ENCODE measurements at regions not wholly inside any gene's neighbourhood (a gene's known extent, or its start where the extent isn't known, plus 50 kb on each side); places are given as distances from the start of the nearest gene placed in this dataset.

- no peaks in the 10 kb centered on the region for H3K4me1 Mint-ChIP-seq (ENCODE audit: low read depth)
- no peaks in the 10 kb centered on the region for H3K27me3 ChIP-seq (ENCODE audit: control insufficient read depth in 1 of 2, insufficient read depth in 2 of 2, low read length in 2 of 2)
- intact Hi-C loops (cut with DNase I, micrococcal nuclease): no loop called here
- no peaks in the 10 kb centered on the region for H3K27me3 Mint-ChIP-seq
- H3K9me3 ChIP-seq (ENCODE audit: control insufficient read depth in 1 of 2, insufficient read depth in 1 of 2, low read length in 2 of 2): no peaks in the 10 kb centered on the region
- H3K4me3 ChIP-seq (ENCODE audit: low read length): no peak overlapping the region
- DNase-seq: no peak
- no peak overlapping the region for H3K27ac ChIP-seq (ENCODE audit: low read depth in 1 of 2, low read length in 2 of 2)
- ChIA-PET POLR2A (no interaction called here), CTCF (no interaction called here)
- ATAC-seq (ENCODE audit: poor library complexity): no peak
- H3K4me3 Mint-ChIP-seq: no peak overlapping the region
- H3K9me3 Mint-ChIP-seq: peaks cover 3% of the 10 kb centered on the region
- no peak overlapping the region for H3K27ac Mint-ChIP-seq
- H3K4me1 ChIP-seq (ENCODE audit: insufficient read depth, low read length): no peaks in the 10 kb centered on the region
- no peaks in the 10 kb centered on the region for H3K36me3 ChIP-seq (ENCODE audit: insufficient read depth, low read length)
- H3K36me3 Mint-ChIP-seq (ENCODE audit: low read depth): no peaks in the 10 kb centered on the region
- TF ChIP-seq CTCF (IDR thresholded peaks at IDR 0.05): no peak
These were observed 390.2 kb upstream of the SETBP1 start for GRCh38 chr18:44290366-44290977.

GRCh38 chr18:44298566-44298965 is 382.1 kb upstream of the SETBP1 start:
- Mint-ChIP-seq H3K4me1 (ENCODE audit: low read depth) (no peaks in the 10 kb centered on the region), H3K27me3 (no peaks in the 10 kb centered on the region), H3K27ac (no peak overlapping the region), H3K9me3 (no peaks in the 10 kb centered on the region), H3K36me3 (ENCODE audit: low read depth) (no peaks in the 10 kb centered on the region), H3K4me3 (no peak overlapping the region)
- Histone ChIP-seq H3K9me3 (ENCODE audit: control insufficient read depth in 1 of 2, insufficient read depth in 1 of 2, low read length in 2 of 2) (peaks cover 0 to 9% of the 10 kb centered on the region in 2 experiments), H3K36me3 (ENCODE audit: insufficient read depth, low read length) (no peaks in the 10 kb centered on the region), H3K27ac (ENCODE audit: low read depth in 1 of 2, low read length in 2 of 2) (no peak overlapping the region), H3K4me1 (ENCODE audit: insufficient read depth, low read length) (no peaks in the 10 kb centered on the region), H3K27me3 (ENCODE audit: control insufficient read depth in 1 of 2, insufficient read depth in 2 of 2, low read length in 2 of 2) (no peaks in the 10 kb centered on the region), H3K4me3 (ENCODE audit: low read length) (no peak overlapping the region)
- intact Hi-C loops (cut with DNase I, micrococcal nuclease): no loop called here
- DNase-seq (no peak), ATAC-seq (ENCODE audit: poor library complexity) (no peak)
- CTCF ChIA-PET: no interaction called here
- TF ChIP-seq CTCF (IDR thresholded peaks at IDR 0.05): no peak
- POLR2A ChIA-PET: no interaction called here

GRCh38 chr18:44309185-44309584 is 371.5 kb upstream of the SETBP1 start:
- no peaks in the 10 kb centered on the region for H3K27me3 ChIP-seq (ENCODE audit: control insufficient read depth in 1 of 2, insufficient read depth in 2 of 2, low read length in 2 of 2)
- intact Hi-C loops (cut with DNase I, micrococcal nuclease): no loop called here
- H3K36me3 ChIP-seq (ENCODE audit: insufficient read depth, low read length): no peaks in the 10 kb centered on the region
- H3K4me3 ChIP-seq (ENCODE audit: low read length): no peak overlapping the region
- H3K27ac ChIP-seq (ENCODE audit: low read depth in 1 of 2, low read length in 2 of 2): no peak overlapping the region
- ChIA-PET CTCF (no interaction called here), POLR2A (no interaction called here)
- no peak for TF ChIP-seq CTCF (IDR thresholded peaks at IDR 0.05)
- H3K9me3 ChIP-seq (ENCODE audit: control insufficient read depth in 1 of 2, insufficient read depth in 1 of 2, low read length in 2 of 2): peaks cover 0 to 4% of the 10 kb centered on the region in 2 experiments
- no peaks in the 10 kb centered on the region for H3K27me3 Mint-ChIP-seq
- H3K4me1 ChIP-seq (ENCODE audit: insufficient read depth, low read length): no peaks in the 10 kb centered on the region
- H3K27ac Mint-ChIP-seq: no peak overlapping the region
- peaks cover 3% of the 10 kb centered on the region for H3K9me3 Mint-ChIP-seq
- ATAC-seq (ENCODE audit: poor library complexity) (no peak), DNase-seq (no peak)
- H3K36me3 Mint-ChIP-seq (ENCODE audit: low read depth): no peaks in the 10 kb centered on the region
- no peaks in the 10 kb centered on the region for H3K4me1 Mint-ChIP-seq (ENCODE audit: low read depth)
- no peak overlapping the region for H3K4me3 Mint-ChIP-seq
